ENCODE measurements at regions not wholly inside any gene's neighbourhood (a gene's known extent, or its start where the extent isn't known, plus 50 kb on each side); places are given as distances from the start of the nearest gene placed in this dataset.

DNA sequence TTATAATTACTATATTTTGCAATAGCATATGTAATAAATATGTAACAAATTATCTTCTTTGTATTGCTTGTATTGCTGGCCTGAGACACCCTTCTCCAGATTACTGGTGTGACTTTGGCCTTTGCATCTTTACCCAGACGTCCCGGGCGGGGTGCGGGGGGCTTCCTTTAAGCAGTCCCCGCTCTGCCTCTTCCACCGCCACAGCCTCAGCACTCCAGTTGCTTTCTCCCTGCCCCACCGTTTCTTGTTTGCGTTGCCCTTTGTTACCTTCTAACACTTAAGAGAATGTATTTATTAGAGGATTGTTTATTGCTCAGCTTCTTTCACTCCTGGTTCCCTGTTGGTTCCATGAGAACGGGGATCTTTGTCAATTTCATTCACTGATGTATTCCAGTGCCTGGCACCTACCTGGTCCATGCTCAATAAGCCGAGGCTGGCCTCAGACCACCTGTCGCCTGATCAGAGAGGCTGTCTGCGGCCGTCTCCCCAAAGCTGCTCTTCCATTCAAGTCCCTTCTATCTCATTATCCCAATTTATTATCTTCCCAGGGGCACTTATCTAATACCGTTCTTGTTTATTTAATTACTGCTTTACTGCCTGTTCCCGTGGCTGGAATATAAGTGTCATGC lies 100.5 kb upstream of the RFLNA start:
- H3K4me3 ChIP-seq = no peak overlapping the region
- TF ChIP-seq POLR2A (IDR thresholded peaks at IDR 0.05) (no peak), POLR2AphosphoS5 (IDR thresholded peaks at IDR 0.05; ENCODE audit: insufficient read depth in 1 of 2, low read depth in 1 of 2) (no peak), CTCF (IDR thresholded peaks at IDR 0.05) (no peak)
- no peaks in the 10 kb centered on the region for H3K36me3 ChIP-seq
- H3K27ac ChIP-seq = no peak overlapping the region
- H3K27me3 ChIP-seq = no peaks in the 10 kb centered on the region
- DNase-seq (ENCODE audit: extremely low spot score in 2 of 2) = no peak
- no peaks in the 10 kb centered on the region for H3K9me3 ChIP-seq
- no peaks in the 10 kb centered on the region for H3K4me1 ChIP-seq
- intact Hi-C loops (cut with DNase I) = no loop called here

DNA sequence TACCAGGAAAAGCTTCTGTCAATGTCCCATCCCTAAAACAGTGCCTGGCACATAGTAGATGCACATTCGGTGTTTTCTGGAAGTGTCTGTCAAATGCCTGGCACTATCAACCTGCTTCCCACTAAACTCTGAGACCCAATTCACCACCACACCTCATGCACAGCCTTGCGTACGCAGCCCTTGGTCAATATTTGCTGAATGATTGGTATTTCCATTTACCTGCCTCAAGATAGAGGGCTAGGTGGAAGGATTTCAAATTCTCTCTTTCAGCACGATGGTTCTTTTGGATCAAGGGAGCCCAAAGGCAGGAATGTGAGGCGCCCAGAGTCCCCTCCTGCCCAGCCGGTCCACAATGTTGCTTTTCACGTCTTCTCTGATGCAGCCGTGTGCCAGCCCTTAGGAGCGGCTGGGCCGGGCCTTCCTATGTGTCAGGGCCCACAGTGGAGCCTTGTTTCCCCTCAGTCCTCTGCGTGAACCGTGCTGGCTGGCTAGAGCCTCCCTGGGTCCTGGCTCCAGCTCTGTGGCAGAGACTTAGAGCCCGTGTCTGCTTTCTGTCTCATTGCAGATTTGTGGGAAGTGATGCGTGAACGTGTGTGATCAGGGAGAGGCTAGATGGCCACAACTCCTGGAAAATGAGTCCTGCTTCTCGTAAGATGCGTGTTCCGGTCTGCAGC lies 99.9 kb upstream of the RFLNA start:
- no peaks in the 10 kb centered on the region for H3K36me3 ChIP-seq
- no peak for DNase-seq (ENCODE audit: extremely low spot score in 2 of 2)
- H3K9me3 ChIP-seq = no peaks in the 10 kb centered on the region
- H3K4me1 ChIP-seq = no peaks in the 10 kb centered on the region
- TF ChIP-seq CTCF (IDR thresholded peaks at IDR 0.05) (no peak), POLR2AphosphoS5 (IDR thresholded peaks at IDR 0.05; ENCODE audit: insufficient read depth in 1 of 2, low read depth in 1 of 2) (no peak), POLR2A (IDR thresholded peaks at IDR 0.05) (no peak)
- H3K4me3 ChIP-seq = no peak overlapping the region
- intact Hi-C loops (cut with DNase I) = no loop called here
- H3K27ac ChIP-seq = no peak overlapping the region
- no peaks in the 10 kb centered on the region for H3K27me3 ChIP-seq

DNA sequence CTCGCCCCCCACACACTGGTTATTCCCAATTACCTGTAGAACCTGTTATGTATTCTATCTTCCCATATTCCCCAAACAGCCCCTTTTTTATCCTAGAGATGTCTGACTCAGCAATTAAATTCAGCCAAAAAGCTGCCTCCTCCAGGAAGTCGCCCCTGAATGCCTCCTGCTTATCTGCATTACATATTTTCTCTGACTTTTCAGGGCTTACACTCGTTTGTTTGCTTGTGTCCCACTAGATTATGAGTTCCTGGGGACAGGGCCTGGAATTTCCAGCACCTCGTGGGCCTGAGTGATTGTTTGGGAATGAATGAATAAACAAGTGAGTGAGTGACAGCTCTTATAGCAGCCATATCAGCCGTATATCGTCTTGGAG lies 99.3 kb upstream of the RFLNA start:
- Histone ChIP-seq H3K27me3 (no peaks in the 10 kb centered on the region), H3K27ac (no peak overlapping the region), H3K4me3 (no peak overlapping the region), H3K4me1 (no peaks in the 10 kb centered on the region), H3K9me3 (no peaks in the 10 kb centered on the region), H3K36me3 (no peaks in the 10 kb centered on the region)
- TF ChIP-seq POLR2AphosphoS5 (IDR thresholded peaks at IDR 0.05; ENCODE audit: insufficient read depth in 1 of 2, low read depth in 1 of 2) (no peak), CTCF (IDR thresholded peaks at IDR 0.05) (no peak), POLR2A (IDR thresholded peaks at IDR 0.05) (no peak)
- no peak for DNase-seq (ENCODE audit: extremely low spot score in 2 of 2)
- intact Hi-C loops (cut with DNase I) = no loop called here

GRCh38 chr12:124196236-124196635 lies 98.7 kb upstream of the RFLNA start:
- no peaks in the 10 kb centered on the region for H3K4me1 ChIP-seq
- H3K9me3 ChIP-seq = no peaks in the 10 kb centered on the region
- H3K4me3 ChIP-seq = no peak overlapping the region
- no peaks in the 10 kb centered on the region for H3K36me3 ChIP-seq
- no peak overlapping the region for H3K27ac ChIP-seq
- no peaks in the 10 kb centered on the region for H3K27me3 ChIP-seq
- no peak for DNase-seq (ENCODE audit: extremely low spot score in 2 of 2)
- TF ChIP-seq POLR2AphosphoS5 (IDR thresholded peaks at IDR 0.05; ENCODE audit: insufficient read depth in 1 of 2, low read depth in 1 of 2) = no peak
- no peak for TF ChIP-seq POLR2A (IDR thresholded peaks at IDR 0.05)
- TF ChIP-seq CTCF (IDR thresholded peaks at IDR 0.05) = no peak
- intact Hi-C loops (cut with DNase I) = loop anchor here (1.0 kb wide), 1 partner anchor 44 kb away; no protein-coding TSS in a partner anchor

- H3K9me3 ChIP-seq = no peaks in the 10 kb centered on the region
- TF ChIP-seq POLR2AphosphoS5 (IDR thresholded peaks at IDR 0.05; ENCODE audit: insufficient read depth in 1 of 2, low read depth in 1 of 2) = no peak
- no peak for TF ChIP-seq CTCF (IDR thresholded peaks at IDR 0.05)
- no peak for TF ChIP-seq POLR2A (IDR thresholded peaks at IDR 0.05)
- no peaks in the 10 kb centered on the region for H3K4me1 ChIP-seq
- no peak for DNase-seq (ENCODE audit: extremely low spot score in 2 of 2)
- no peaks in the 10 kb centered on the region for H3K36me3 ChIP-seq
- intact Hi-C loops (cut with DNase I) = no loop called here
- H3K27ac ChIP-seq = no peak overlapping the region
- H3K27me3 ChIP-seq = no peaks in the 10 kb centered on the region
- no peak overlapping the region for H3K4me3 ChIP-seq
These were observed 93.6 kb upstream of the RFLNA start for GRCh38 chr12:124201248-124201647.
